Hepatocyte (in vitro differentiated cells): ENCODE measurements at regions not wholly inside any gene's neighbourhood (a gene's known extent, or its start where the extent isn't known, plus 50 kb on each side); places are given as distances from the start of the nearest gene placed in this dataset.

Experiments used
- DNase-seq: peaks from one replicate; pipeline ENCODE4 v3.0.0-alpha.2; 2016; ENCODE audit warnings: low spot score
- H2AFZ ChIP-seq: fragments of 200-600 bp; sonication (generic); 2 replicates; pipeline ENCODE4 v1.6.0; 2016; ENCODE audit warnings: antibody characterized with exemption, mild to moderate bottlenecking
- H3K27ac ChIP-seq: fragments of 200-600 bp; sonication (generic); 2 replicates; pipeline ENCODE4 v1.5.1; 2016; ENCODE audit warnings: mild to moderate bottlenecking
- H3K27me3 ChIP-seq: fragments of 200-600 bp; sonication (generic); 2 replicates; pipeline ENCODE4 v1.6.1; 2016
- H3K36me3 ChIP-seq: fragments of 200-600 bp; sonication (generic); replicated peaks from 2 replicates; pipeline ENCODE4 v1.5.1; 2016; ENCODE audit warnings: low read depth; ENCODE audit not compliant: insufficient read depth
- H3K4me1 ChIP-seq: fragments of 200-600 bp; sonication (generic); 2 replicates; pipeline ENCODE4 v1.5.1; 2016; ENCODE audit warnings: mild to moderate bottlenecking, moderate library complexity; ENCODE audit not compliant: insufficient read depth
- H3K4me2 ChIP-seq: fragments of 200-600 bp; sonication (generic); 2 replicates; pipeline ENCODE4 v1.6.0; 2016
- H3K4me3 ChIP-seq: fragments of 200-600 bp; sonication (generic); 2 replicates; pipeline ENCODE4 v1.5.1; 2016; ENCODE audit warnings: mild to moderate bottlenecking
- H3K79me2 ChIP-seq: fragments of 200-600 bp; sonication (generic); 2 replicates; pipeline ENCODE4 v1.6.0; 2017; ENCODE audit warnings: mild to moderate bottlenecking
- H3K9me2 ChIP-seq: fragments of 200-600 bp; sonication (generic); replicated peaks from 2 replicates; pipeline ENCODE4 v1.6.0; 2017; ENCODE audit warnings: mild to moderate bottlenecking; ENCODE audit not compliant: insufficient read depth
- H3K9me3 ChIP-seq: fragments of 200-600 bp; sonication (generic); 2 replicates; pipeline ENCODE4 v1.5.1; 2016; ENCODE audit warnings: low read depth, mild to moderate bottlenecking
- H4K20me1 ChIP-seq: fragments of 200-600 bp; sonication (generic); 2 replicates; pipeline ENCODE4 v1.6.0; 2016; ENCODE audit warnings: mild to moderate bottlenecking; ENCODE audit not compliant: insufficient read depth, poor library complexity, severe bottlenecking
- EZH2 ChIP-seq: fragments of 200-600 bp; sonication (generic); IDR thresholded peaks from 2 replicates; pipeline ENCODE4 v1.6.1; 2016; ENCODE audit warnings: antibody characterized with exemption, mild to moderate bottlenecking, borderline replicate concordance
- EZH2phosphoT487 ChIP-seq: fragments of 200-600 bp; sonication (generic); IDR thresholded peaks from one replicate; pipeline ENCODE4 v1.6.1; 2018; ENCODE audit warnings: antibody characterized with exemption, mild to moderate bottlenecking, low read depth, moderate library complexity; ENCODE audit not compliant: unreplicated experiment, severe bottlenecking
- WGBS: methylation state at CpG from one replicate; pipeline ENCODE4 v1.1.6; 2016; ENCODE audit warnings: low lambda C conversion rate; ENCODE audit errors: missing lambda C conversion rate; 5-methylcytosine and 5-hydroxymethylcytosine counted together
- TF ChIP-seq, protein P1 (sequence below): fragments of 200-600 bp; sonication (generic); IDR thresholded peaks from 2 replicates; pipeline ENCODE4 v1.5.1; 2016; ENCODE audit warnings: antibody characterized with exemption, mild to moderate bottlenecking; ENCODE audit not compliant: poor library complexity

DNA sequence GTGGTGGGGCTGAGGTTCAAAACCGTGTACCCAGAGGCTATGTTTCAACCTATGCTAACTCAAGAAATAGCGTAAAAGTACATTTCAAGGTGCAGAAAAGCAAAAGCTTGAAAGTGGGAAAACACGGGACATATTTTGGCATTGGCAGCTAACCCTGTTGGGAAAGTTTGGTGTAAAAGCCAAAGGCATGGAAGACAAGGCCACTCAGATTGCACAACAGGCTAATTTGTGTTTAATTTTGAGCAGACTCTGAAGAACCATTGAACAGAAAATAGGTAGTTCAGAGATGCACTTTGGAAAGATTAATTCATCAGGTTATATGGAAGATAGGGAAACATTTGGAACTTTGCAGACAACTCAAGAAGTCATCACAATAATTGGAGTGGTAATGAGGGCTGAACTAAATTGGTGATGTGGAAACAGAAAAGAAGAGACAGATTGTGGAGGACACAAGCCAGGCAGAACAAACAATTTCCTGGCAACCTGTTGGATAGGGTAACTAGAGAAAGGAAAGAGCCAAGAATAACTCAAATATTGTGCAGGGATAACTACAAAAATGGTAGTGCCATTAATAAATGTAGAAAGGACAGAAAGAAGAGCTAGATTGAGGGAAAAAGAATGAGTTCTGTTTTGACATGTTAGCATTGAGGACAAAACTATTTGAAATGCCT is 140.5 kb upstream of the PGR start:
- no peak for TF ChIP-seq EZH2
- Histone ChIP-seq H3K27ac (no peak overlapping the region), H2AFZ (no peak overlapping the region), H3K4me3 (no peak overlapping the region), H3K4me2 (no peak overlapping the region), H3K4me1 (no peaks in the 10 kb centered on the region), H3K9me2 (no peaks in the 10 kb centered on the region), H3K9me3 (no peaks in the 10 kb centered on the region), H4K20me1 (no peaks in the 10 kb centered on the region), H3K36me3 (no peaks in the 10 kb centered on the region), H3K27me3 (no peaks in the 10 kb centered on the region), H3K79me2 (no peaks in the 10 kb centered on the region)
- 84% methylated on average over 3 of the region's 3 CpGs for WGBS
- no peak for DNase-seq

DNA sequence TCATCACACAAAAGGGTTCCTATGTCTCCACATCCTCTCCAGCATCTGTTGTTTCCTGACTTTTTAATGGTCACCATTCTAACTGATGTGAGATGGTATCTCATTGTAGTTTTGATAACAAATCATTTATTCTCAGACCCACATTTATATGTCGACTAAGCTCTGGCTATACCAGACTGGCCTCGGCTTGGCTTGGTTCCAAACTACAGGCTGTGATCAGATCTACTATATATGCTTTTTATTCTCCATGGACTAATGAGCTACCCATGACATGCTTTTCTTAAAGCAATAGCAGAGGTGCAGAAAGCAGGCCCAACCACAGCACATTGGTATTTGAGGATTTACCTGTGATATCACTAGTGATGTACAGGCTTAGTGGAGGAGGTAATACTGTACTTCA is 139.8 kb upstream of the PGR start:
- Histone ChIP-seq H3K79me2 (no peaks in the 10 kb centered on the region), H3K9me2 (no peaks in the 10 kb centered on the region), H3K4me3 (no peak overlapping the region), H3K4me1 (no peaks in the 10 kb centered on the region), H3K27me3 (no peaks in the 10 kb centered on the region), H4K20me1 (no peaks in the 10 kb centered on the region), H2AFZ (no peak overlapping the region), H3K36me3 (no peaks in the 10 kb centered on the region), H3K4me2 (no peak overlapping the region), H3K27ac (no peak overlapping the region), H3K9me3 (no peaks in the 10 kb centered on the region)
- TF ChIP-seq EZH2: no peak
- TF ChIP-seq, protein P1, sequence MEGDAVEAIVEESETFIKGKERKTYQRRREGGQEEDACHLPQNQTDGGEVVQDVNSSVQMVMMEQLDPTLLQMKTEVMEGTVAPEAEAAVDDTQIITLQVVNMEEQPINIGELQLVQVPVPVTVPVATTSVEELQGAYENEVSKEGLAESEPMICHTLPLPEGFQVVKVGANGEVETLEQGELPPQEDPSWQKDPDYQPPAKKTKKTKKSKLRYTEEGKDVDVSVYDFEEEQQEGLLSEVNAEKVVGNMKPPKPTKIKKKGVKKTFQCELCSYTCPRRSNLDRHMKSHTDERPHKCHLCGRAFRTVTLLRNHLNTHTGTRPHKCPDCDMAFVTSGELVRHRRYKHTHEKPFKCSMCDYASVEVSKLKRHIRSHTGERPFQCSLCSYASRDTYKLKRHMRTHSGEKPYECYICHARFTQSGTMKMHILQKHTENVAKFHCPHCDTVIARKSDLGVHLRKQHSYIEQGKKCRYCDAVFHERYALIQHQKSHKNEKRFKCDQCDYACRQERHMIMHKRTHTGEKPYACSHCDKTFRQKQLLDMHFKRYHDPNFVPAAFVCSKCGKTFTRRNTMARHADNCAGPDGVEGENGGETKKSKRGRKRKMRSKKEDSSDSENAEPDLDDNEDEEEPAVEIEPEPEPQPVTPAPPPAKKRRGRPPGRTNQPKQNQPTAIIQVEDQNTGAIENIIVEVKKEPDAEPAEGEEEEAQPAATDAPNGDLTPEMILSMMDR: no peak
- no peak for DNase-seq
- WGBS: 95% methylated on average over 2 of the region's 2 CpGs

DNA sequence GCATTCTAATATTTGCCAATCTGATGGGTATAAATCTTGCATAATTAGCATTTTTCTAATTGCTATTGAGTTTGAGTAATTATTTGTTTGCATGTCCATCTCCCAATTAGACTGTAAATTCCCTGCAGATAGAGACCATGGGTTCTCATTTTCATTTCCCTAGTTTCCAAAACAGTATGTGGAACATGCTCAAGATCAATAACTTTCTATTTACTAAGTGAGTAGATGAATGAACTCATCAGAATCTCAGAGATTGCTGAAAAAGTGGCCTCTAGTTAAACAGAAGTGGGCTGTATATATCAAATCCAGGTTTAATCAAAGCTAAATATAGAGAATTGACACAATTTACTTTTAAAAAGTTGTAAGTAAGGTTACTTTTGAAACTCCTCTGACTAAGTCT is 138.0 kb upstream of the PGR start:
- Histone ChIP-seq H3K4me3 (no peak overlapping the region), H3K36me3 (no peaks in the 10 kb centered on the region), H3K9me2 (no peaks in the 10 kb centered on the region), H2AFZ (no peak overlapping the region), H3K79me2 (no peaks in the 10 kb centered on the region), H3K4me2 (no peak overlapping the region), H3K4me1 (no peaks in the 10 kb centered on the region), H3K27me3 (no peaks in the 10 kb centered on the region), H3K9me3 (no peaks in the 10 kb centered on the region), H3K27ac (no peak overlapping the region), H4K20me1 (no peaks in the 10 kb centered on the region)
- no peak for DNase-seq
- TF ChIP-seq EZH2 (no peak), EZH2phosphoT487 (no peak)
- TF ChIP-seq, protein P1: no peak

DNA sequence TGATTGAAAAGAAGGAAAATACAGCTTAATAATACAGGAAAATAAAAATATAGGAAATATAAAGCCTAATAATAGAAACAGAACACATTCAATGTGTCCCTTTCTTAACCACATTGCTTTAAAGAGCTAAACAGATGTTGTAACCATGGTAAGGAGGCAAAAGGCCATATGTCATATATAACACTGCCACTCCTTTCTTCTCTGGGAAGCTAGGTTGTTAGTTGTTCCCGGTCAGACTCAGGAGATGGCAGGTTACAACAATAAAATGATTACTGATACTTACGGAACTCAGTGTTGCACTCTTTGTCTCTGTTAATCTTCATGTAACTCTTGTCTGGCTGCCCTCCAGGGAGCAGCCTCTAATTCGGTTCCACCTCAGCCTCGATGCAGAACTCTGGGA is 134.7 kb upstream of the PGR start:
- Histone ChIP-seq H3K9me3 (no peaks in the 10 kb centered on the region), H2AFZ (no peak overlapping the region), H3K9me2 (no peaks in the 10 kb centered on the region), H4K20me1 (no peaks in the 10 kb centered on the region), H3K4me1 (no peaks in the 10 kb centered on the region), H3K36me3 (no peaks in the 10 kb centered on the region), H3K79me2 (no peaks in the 10 kb centered on the region), H3K4me2 (no peak overlapping the region), H3K27ac (no peak overlapping the region), H3K27me3 (no peaks in the 10 kb centered on the region), H3K4me3 (no peak overlapping the region)
- DNase-seq: no peak
- TF ChIP-seq, protein P1: no peak
- no peak for TF ChIP-seq EZH2
- no peak for TF ChIP-seq EZH2phosphoT487
- WGBS: 63% methylated on average over 4 of the region's 4 CpGs
